Esophagus muscularis mucosa (tissue), 4 donors: ENCODE measurements at regions not wholly inside any gene's neighbourhood (a gene's known extent, or its start where the extent isn't known, plus 50 kb on each side); places are given as distances from the start of the nearest gene placed in this dataset.

Source experiments
- CTCF ChIP-seq, 3 experiments: fragments of 200-600 bp in 2 of 3; fragments of 450-650 bp in 1 of 3; sonication (generic) in 2 of 3; IDR thresholded peaks; one replicate each; pipeline ENCODE4 v1.5.1; 2017 to 2019; ENCODE audit warnings: antibody characterized with exemption in 3 of 3, mild to moderate bottlenecking in 2 of 3, moderate library complexity in 1 of 3
- EP300 ChIP-seq: sonication (generic); formaldehyde crosslinking; IDR thresholded peaks from one replicate; pipeline ENCODE4 v1.6.1; 2017; ENCODE audit warnings: antibody characterized with exemption
- POLR2AphosphoS5 ChIP-seq, 2 donors: sonication (generic); formaldehyde crosslinking; IDR thresholded peaks; one replicate each; pipeline ENCODE4 v1.6.1; 2017; ENCODE audit warnings: antibody characterized with exemption in 2 of 2

GRCh38 chr7:19290066-19290465, 144.8 kb upstream of the FERD3L start:
- TF ChIP-seq EP300 (no peak), CTCF (IDR thresholded peaks at IDR 0.05) (no peak), POLR2AphosphoS5 (IDR thresholded peaks at IDR 0.05) (no peak)
